ENCODE measurements at regions not wholly inside any gene's neighbourhood (a gene's known extent, or its start where the extent isn't known, plus 50 kb on each side); places are given as distances from the start of the nearest gene placed in this dataset.
"Not testable (repeated sequence)": the region's sequence is repeated elsewhere in the genome, so short reads cannot be mapped to it uniquely, and the experiment has no call there.

DNA sequence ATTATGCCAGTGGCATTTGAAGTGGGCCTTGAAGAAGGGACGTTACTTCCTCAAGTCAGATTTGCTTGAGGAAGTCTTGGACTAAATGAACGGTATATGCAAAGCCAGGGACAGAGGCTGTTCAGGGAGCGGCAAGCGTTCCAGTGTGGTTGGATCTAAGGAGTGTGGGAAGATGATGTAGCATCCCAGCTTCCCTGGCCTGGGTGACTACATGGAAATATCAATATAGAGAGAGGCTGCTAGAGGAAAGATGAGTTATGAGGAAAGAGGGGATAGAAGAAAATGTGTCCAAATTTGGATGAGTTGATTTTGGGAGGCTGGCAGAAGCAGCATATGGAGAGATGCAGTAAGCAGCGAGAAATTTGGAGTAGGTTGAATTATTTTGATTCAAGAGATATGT, 432.5 kb upstream of the TENM3 start:
- H3K27ac ChIP-seq (ENCODE audit: low read depth, low read length, severe bottlenecking): no peak overlapping the region
- no peaks in the 10 kb centered on the region for H3K9me3 ChIP-seq (ENCODE audit: control insufficient read depth, low read length)
- H3K4me1 ChIP-seq (ENCODE audit: control insufficient read depth, insufficient read depth, low read length, poor library complexity, severe bottlenecking): no peaks in the 10 kb centered on the region
- 82 to 95% methylated on average over 4 of the region's 5 CpGs for WGBS, 2 experiments (ENCODE audit: insufficient coverage in 2 of 2)
- H3K4me3 ChIP-seq (ENCODE audit: extremely low read depth, insufficient read depth, low read length, poor library complexity, severe bottlenecking): no peak overlapping the region
- H3K36me3 ChIP-seq (ENCODE audit: control insufficient read depth, insufficient read depth, low read length): no peaks in the 10 kb centered on the region

DNA sequence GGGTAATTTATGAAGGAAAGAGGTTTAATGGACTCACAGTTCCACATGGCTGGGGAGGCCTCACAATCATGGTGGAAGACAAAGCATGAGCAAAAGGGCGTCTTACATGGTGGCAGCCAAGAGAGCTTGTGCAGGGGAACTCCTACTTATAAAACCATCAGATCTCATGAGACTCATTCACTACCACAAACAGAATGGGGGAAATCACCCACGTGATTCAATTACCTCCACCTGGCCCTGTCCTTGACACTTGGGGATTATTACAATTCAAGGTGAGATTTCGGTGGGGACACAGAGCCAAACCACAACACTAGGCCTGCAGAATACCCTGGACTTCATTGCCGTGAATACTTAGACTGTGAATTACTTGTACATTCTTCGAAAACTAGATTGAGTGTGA, 431.7 kb upstream of the TENM3 start:
- H3K4me3 ChIP-seq (ENCODE audit: extremely low read depth, insufficient read depth, low read length, poor library complexity, severe bottlenecking); H3K27ac ChIP-seq (ENCODE audit: low read depth, low read length, severe bottlenecking); H3K9me3 ChIP-seq (ENCODE audit: control insufficient read depth, low read length); H3K4me1 ChIP-seq (ENCODE audit: control insufficient read depth, insufficient read depth, low read length, poor library complexity, severe bottlenecking); H3K36me3 ChIP-seq (ENCODE audit: control insufficient read depth, insufficient read depth, low read length): not testable (repeated sequence)
- 89 to 90% methylated on average over 3 to 5 of the region's 5 CpGs for WGBS, 2 experiments (ENCODE audit: insufficient coverage in 2 of 2)

DNA sequence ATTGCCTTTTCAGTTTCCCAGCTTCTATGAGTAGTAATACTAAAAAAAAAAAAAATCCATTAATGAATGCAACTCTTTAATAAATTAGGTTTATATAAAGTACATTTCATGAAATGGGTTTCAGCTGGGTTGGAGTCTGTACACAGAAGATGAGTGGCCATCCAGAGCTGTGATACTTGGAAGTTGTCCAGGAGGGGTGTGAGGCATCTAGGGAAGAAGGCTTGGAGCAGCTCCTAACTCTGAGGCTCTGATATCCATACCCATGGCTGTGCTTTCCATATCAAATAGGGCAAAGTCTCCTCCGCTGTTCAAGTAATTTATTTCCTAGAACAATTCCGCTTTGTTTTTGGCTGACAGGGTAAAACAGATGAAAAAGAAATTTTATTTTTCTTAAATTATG, 423.3 kb upstream of the TENM3 start:
- H3K27ac ChIP-seq (ENCODE audit: low read depth, low read length, severe bottlenecking): no peak overlapping the region
- no peaks in the 10 kb centered on the region for H3K4me1 ChIP-seq (ENCODE audit: control insufficient read depth, insufficient read depth, low read length, poor library complexity, severe bottlenecking)
- no peaks in the 10 kb centered on the region for H3K36me3 ChIP-seq (ENCODE audit: control insufficient read depth, insufficient read depth, low read length)
- WGBS, 2 experiments (ENCODE audit: insufficient coverage in 2 of 2): no CpG with 5 or more reads among the region's 2 CpGs
- no peaks in the 10 kb centered on the region for H3K9me3 ChIP-seq (ENCODE audit: control insufficient read depth, low read length)
- no peak overlapping the region for H3K4me3 ChIP-seq (ENCODE audit: extremely low read depth, insufficient read depth, low read length, poor library complexity, severe bottlenecking)

DNA sequence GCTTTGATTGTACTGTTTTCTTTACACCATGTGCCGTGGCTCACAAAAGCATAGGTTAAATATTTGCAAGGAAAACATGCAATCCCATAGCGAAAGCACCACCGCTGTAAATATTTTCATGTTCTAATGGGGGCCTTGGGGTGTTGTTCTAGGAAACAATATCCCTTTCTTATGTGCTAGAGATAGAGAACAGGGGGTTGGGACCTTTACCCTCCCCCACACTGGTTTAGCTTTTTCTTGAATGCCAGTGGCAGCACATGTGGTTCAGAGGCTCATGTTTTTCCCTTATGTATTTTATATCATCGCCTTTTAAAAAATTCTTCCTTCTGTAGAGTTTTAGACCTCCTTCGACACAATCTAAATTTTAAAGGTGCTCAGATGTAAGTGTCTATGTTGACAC, 422.6 kb upstream of the TENM3 start:
- 60 to 88% methylated on average over 1 to 2 of the region's 5 CpGs for WGBS, 2 experiments (ENCODE audit: insufficient coverage in 2 of 2)
- Histone ChIP-seq H3K9me3 (ENCODE audit: control insufficient read depth, low read length) (no peaks in the 10 kb centered on the region), H3K4me1 (ENCODE audit: control insufficient read depth, insufficient read depth, low read length, poor library complexity, severe bottlenecking) (no peaks in the 10 kb centered on the region), H3K27ac (ENCODE audit: low read depth, low read length, severe bottlenecking) (no peak overlapping the region), H3K36me3 (ENCODE audit: control insufficient read depth, insufficient read depth, low read length) (no peaks in the 10 kb centered on the region), H3K4me3 (ENCODE audit: extremely low read depth, insufficient read depth, low read length, poor library complexity, severe bottlenecking) (no peak overlapping the region)

DNA sequence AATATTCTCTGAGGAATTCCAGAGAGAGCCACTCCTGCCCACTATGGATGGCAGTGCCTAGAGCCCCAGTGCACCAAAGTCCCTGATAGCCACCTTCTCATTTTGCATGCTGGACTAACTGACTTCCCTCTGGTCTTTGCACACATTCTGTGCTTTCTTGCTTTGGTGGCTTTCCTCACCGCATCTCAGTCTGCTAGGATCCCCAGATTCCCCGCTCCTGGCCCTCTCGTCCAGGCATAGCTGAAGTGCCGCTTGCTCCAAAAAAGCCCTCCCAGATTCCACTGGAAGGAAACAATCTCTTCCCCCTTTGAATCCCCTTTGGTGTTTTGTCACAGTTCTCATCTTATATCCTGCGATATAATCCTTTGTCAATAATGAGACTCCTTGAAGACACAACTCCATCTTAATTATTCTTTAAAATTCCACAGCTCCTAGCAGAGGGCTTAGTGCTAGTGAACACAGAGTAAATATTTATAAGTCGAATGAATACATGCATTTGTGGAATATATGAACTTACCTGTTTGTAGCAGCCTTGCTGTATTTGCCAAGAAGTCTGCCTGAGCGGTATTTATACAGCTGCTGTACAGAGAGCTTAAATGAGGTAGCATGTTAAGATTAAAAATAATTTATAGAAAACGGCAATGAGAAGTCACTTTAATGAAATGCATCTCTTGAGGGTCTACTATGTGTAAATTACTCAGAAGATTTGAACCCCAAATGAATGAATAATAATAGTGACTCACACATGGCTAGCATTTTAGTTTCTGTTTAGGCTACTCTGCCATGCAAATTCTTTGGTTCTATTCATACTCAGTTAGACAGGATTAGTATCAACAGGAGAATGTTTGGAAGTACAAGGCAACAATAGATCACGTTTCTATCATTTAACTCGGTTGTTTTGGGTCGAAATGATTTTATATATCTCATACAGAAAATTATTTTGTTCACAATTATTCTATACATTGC, 421.9 kb upstream of the TENM3 start:
- Histone ChIP-seq H3K4me3 (ENCODE audit: extremely low read depth, insufficient read depth, low read length, poor library complexity, severe bottlenecking) (no peak overlapping the region), H3K36me3 (ENCODE audit: control insufficient read depth, insufficient read depth, low read length) (no peaks in the 10 kb centered on the region), H3K9me3 (ENCODE audit: control insufficient read depth, low read length) (no peaks in the 10 kb centered on the region), H3K4me1 (ENCODE audit: control insufficient read depth, insufficient read depth, low read length, poor library complexity, severe bottlenecking) (no peaks in the 10 kb centered on the region), H3K27ac (ENCODE audit: low read depth, low read length, severe bottlenecking) (no peak overlapping the region)
- 56 to 84% methylated on average over 6 to 7 of the region's 11 CpGs for WGBS, 2 experiments (ENCODE audit: insufficient coverage in 2 of 2)

DNA sequence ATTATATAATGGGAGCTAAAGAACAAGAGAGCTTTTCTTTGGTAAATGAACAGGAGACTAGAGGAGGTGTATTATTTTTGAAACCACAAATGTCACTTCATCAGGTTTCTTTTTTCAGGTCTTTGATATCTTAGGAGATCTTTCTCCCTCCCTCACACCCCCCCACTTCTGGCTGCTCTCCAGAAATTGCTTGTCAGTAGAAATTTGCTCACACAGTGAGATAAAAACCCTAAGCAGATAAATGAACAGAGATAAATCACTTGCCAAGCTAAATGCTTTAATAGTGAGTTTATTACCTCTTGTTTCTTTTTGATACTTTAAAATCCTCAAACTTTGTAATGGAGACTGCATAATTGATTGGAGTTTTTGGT, 421.2 kb upstream of the TENM3 start:
- H3K9me3 ChIP-seq (ENCODE audit: control insufficient read depth, low read length): no peaks in the 10 kb centered on the region
- no peaks in the 10 kb centered on the region for H3K4me1 ChIP-seq (ENCODE audit: control insufficient read depth, insufficient read depth, low read length, poor library complexity, severe bottlenecking)
- H3K36me3 ChIP-seq (ENCODE audit: control insufficient read depth, insufficient read depth, low read length): no peaks in the 10 kb centered on the region
- H3K27ac ChIP-seq (ENCODE audit: low read depth, low read length, severe bottlenecking): no peak overlapping the region
- no peak overlapping the region for H3K4me3 ChIP-seq (ENCODE audit: extremely low read depth, insufficient read depth, low read length, poor library complexity, severe bottlenecking)

DNA sequence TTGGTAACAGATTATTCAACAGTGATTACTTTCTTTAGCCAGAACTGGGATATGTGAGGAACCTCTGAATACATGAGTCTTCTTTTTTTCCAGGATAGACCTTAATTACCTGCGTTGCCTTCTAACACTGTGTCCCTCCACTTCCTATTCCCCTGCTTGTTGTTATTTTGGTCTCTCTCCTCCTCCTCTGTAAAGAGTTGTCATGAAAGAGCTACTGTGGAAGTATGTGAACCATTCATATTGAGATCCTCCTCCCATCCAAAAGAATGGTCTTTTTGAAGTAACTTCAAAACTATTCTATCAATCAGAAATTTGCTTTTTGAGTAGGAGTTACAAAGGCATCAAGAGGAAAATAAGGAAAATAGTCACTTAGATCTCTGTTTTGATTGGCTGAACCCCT, 420.0 kb upstream of the TENM3 start:
- H3K4me1 ChIP-seq (ENCODE audit: control insufficient read depth, insufficient read depth, low read length, poor library complexity, severe bottlenecking): no peaks in the 10 kb centered on the region
- no peak overlapping the region for H3K27ac ChIP-seq (ENCODE audit: low read depth, low read length, severe bottlenecking)
- H3K4me3 ChIP-seq (ENCODE audit: extremely low read depth, insufficient read depth, low read length, poor library complexity, severe bottlenecking): no peak overlapping the region
- no CpG with 5 or more reads among the region's 1 CpG for WGBS, 2 experiments (ENCODE audit: insufficient coverage in 2 of 2)
- no peaks in the 10 kb centered on the region for H3K9me3 ChIP-seq (ENCODE audit: control insufficient read depth, low read length)
- no peaks in the 10 kb centered on the region for H3K36me3 ChIP-seq (ENCODE audit: control insufficient read depth, insufficient read depth, low read length)

DNA sequence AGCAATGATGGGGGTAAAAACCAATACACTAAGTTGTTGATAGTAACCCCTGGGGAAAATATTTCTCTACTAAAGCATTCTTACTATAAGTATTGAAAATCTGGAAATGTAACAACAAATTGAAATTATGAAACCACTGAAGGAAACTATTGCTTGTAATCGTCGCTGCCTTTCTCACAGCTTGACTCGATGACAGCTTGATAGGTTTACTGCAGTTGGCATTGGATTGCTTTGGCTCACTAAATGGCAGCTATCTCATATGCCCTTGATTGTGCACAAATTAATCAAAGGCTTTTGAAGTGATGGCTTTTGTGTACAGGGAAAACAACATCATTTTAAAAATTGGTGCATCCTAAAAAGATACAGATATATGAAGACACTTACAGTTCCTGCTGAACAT, 419.6 kb upstream of the TENM3 start:
- H3K36me3 ChIP-seq (ENCODE audit: control insufficient read depth, insufficient read depth, low read length): no peaks in the 10 kb centered on the region
- H3K27ac ChIP-seq (ENCODE audit: low read depth, low read length, severe bottlenecking): no peak overlapping the region
- no peak overlapping the region for H3K4me3 ChIP-seq (ENCODE audit: extremely low read depth, insufficient read depth, low read length, poor library complexity, severe bottlenecking)
- H3K4me1 ChIP-seq (ENCODE audit: control insufficient read depth, insufficient read depth, low read length, poor library complexity, severe bottlenecking): no peaks in the 10 kb centered on the region
- no peaks in the 10 kb centered on the region for H3K9me3 ChIP-seq (ENCODE audit: control insufficient read depth, low read length)
- 90 to 91% methylated on average over 3 of the region's 3 CpGs for WGBS, 2 experiments (ENCODE audit: insufficient coverage in 2 of 2)

DNA sequence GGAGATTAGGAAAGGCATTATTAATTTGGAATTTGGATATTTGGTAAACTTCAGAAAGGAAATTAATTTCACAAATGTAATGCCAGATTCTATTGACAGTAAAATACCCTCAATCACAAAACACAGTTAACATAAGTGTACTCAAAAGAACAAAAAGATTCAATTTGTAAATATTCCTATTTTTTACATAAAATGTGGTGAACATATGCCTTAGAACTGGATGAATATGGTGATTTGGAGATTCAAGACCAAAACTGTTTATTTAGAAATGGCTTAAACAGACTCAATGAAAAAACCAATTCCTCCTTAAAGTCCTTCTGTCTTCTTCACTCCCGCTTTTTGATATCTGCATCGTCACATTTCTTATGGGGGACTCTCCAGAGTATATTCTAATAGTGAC, 417.6 kb upstream of the TENM3 start:
- 93 to 100% methylated on average over 1 to 2 of the region's 2 CpGs for WGBS, 2 experiments (ENCODE audit: insufficient coverage in 2 of 2)
- no peaks in the 10 kb centered on the region for H3K36me3 ChIP-seq (ENCODE audit: control insufficient read depth, insufficient read depth, low read length)
- H3K4me3 ChIP-seq (ENCODE audit: extremely low read depth, insufficient read depth, low read length, poor library complexity, severe bottlenecking): no peak overlapping the region
- H3K27ac ChIP-seq (ENCODE audit: low read depth, low read length, severe bottlenecking): no peak overlapping the region
- H3K9me3 ChIP-seq (ENCODE audit: control insufficient read depth, low read length): no peaks in the 10 kb centered on the region
- H3K4me1 ChIP-seq (ENCODE audit: control insufficient read depth, insufficient read depth, low read length, poor library complexity, severe bottlenecking): no peaks in the 10 kb centered on the region

DNA sequence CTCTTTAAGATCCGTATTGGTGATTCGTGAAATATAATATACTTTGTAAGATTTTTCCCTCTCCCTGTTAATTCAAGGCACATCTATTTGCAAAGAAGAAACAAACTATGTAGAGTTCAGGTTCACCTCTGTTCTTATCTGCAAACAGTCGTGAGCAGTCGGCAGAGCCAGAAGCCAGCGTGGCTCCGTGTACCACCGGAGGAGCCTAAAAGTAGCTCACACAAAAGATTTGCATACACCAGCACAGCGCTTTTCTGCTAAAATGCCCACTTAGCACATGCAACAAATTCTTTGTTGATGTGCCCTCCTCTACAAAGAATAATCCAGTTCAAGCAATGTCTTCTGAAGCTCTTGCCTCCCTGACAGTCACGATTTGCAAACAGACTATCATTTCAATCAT, 416.0 kb upstream of the TENM3 start:
- 80 to 83% methylated on average over 7 of the region's 9 CpGs for WGBS, 2 experiments (ENCODE audit: insufficient coverage in 2 of 2)
- Histone ChIP-seq H3K36me3 (ENCODE audit: control insufficient read depth, insufficient read depth, low read length) (no peaks in the 10 kb centered on the region), H3K4me1 (ENCODE audit: control insufficient read depth, insufficient read depth, low read length, poor library complexity, severe bottlenecking) (no peaks in the 10 kb centered on the region), H3K9me3 (ENCODE audit: control insufficient read depth, low read length) (no peaks in the 10 kb centered on the region), H3K4me3 (ENCODE audit: extremely low read depth, insufficient read depth, low read length, poor library complexity, severe bottlenecking) (no peak overlapping the region), H3K27ac (ENCODE audit: low read depth, low read length, severe bottlenecking) (no peak overlapping the region)

DNA sequence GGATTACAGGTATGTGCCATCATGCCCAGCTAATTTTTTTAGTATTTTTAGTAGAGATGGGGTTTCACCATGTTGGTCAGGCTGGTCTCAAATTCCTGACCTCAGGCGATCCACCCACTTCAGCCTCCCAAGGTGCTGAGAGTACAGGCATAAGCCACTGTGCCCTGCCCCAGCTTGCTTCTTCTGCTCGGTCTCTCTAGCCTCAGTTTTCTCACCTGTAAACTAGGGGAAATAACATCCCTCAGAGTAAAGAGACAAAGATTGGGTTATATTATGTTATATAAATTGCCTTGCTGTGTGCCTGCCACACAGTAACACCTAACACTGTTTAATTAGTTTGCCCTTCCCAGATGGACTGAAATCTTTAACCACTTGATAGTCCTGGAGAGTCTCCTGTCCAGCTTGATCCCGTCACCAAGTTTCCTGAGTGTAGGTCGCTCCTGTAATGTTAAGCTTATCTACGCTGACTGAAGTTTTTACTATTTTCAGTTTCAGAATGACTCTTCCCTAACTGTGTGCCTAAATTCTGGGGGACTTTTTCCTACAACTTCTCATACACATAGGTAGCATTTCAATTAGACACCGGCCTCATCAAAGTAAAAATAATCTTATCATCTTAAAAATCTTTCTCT, 412.7 kb upstream of the TENM3 start:
- H3K36me3 ChIP-seq (ENCODE audit: control insufficient read depth, insufficient read depth, low read length): no peaks in the 10 kb centered on the region
- no peak overlapping the region for H3K27ac ChIP-seq (ENCODE audit: low read depth, low read length, severe bottlenecking)
- 90 to 100% methylated on average over 4 of the region's 6 CpGs for WGBS, 2 experiments (ENCODE audit: insufficient coverage in 2 of 2)
- no peak overlapping the region for H3K4me3 ChIP-seq (ENCODE audit: extremely low read depth, insufficient read depth, low read length, poor library complexity, severe bottlenecking)
- H3K9me3 ChIP-seq (ENCODE audit: control insufficient read depth, low read length): no peaks in the 10 kb centered on the region
- no peaks in the 10 kb centered on the region for H3K4me1 ChIP-seq (ENCODE audit: control insufficient read depth, insufficient read depth, low read length, poor library complexity, severe bottlenecking)

Measured in mesodermal cell (in vitro differentiated cells).